ENCODE measurements at regions not wholly inside any gene's neighbourhood (a gene's known extent, or its start where the extent isn't known, plus 50 kb on each side); places are given as distances from the start of the nearest gene placed in this dataset.

- Histone ChIP-seq H3K9me1 (ENCODE audit: control insufficient read depth, insufficient read depth, low read length) (no peaks in the 10 kb centered on the region), H3K9me3 (replicated peaks; ENCODE audit: control insufficient read depth, insufficient read depth, low read depth, low read length) (no peaks in the 10 kb centered on the region), H3K79me2 (ENCODE audit: control insufficient read depth, insufficient read depth, low read length) (no peaks in the 10 kb centered on the region), H3K36me3 (ENCODE audit: control insufficient read depth, insufficient read depth, low read length) (no peaks in the 10 kb centered on the region), H3K4me2 (ENCODE audit: insufficient read depth, low read length) (no peak overlapping the region), H3K9ac (ENCODE audit: insufficient read depth in 1 of 2, low read depth in 2 of 2, low read length in 2 of 2) (no peak overlapping the region), H3K4me3 (no peak overlapping the region), H3K27me3 (ENCODE audit: control insufficient read depth in 2 of 2, insufficient read depth in 2 of 2, low read length in 2 of 2) (no peaks in the 10 kb centered on the region), H3K4me1 (replicated peaks in 1 of 2; ENCODE audit: control insufficient read depth in 2 of 2, insufficient read depth in 2 of 2, low read length in 2 of 2) (no peaks in the 10 kb centered on the region), H3K27ac (ENCODE audit: extremely low read depth, low read depth, low read length) (no peak overlapping the region), H4K20me1 (replicated peaks; ENCODE audit: control insufficient read depth, insufficient read depth, low read length) (no peaks in the 10 kb centered on the region), H2AFZ (ENCODE audit: low read depth, low read length) (no peak overlapping the region)
- TF ChIP-seq NR1H2 (CRISPR knock-in tag; IDR thresholded peaks at IDR 0.05), result no peak
- peak; percentile 64 for TF ChIP-seq NFIX (CRISPR knock-in tag; IDR thresholded peaks at IDR 0.05; ENCODE audit: low read depth)
- no peak for TF ChIP-seq CXXC5 (CRISPR knock-in tag; IDR thresholded peaks at IDR 0.05)
- no peak for TF ChIP-seq RBM22 (IDR thresholded peaks at IDR 0.05; ENCODE audit: low read depth, low read length, poor library complexity, severe bottlenecking)
- TF ChIP-seq CBX1 (IDR thresholded peaks at IDR 0.05; ENCODE audit: low read depth), result no peak
- TF ChIP-seq PRMT5 (CRISPR knock-in tag; IDR thresholded peaks at IDR 0.05), result no peak
- TF ChIP-seq ZNF592 (IDR thresholded peaks at IDR 0.05), result no peak
- TF ChIP-seq ZNF507 (tag; conservative IDR thresholded peaks at IDR 0.05), result no peak
- TF ChIP-seq ETV5 (CRISPR knock-in tag; IDR thresholded peaks at IDR 0.05; ENCODE audit: low read depth), result no peak
- TF ChIP-seq SAP30 (IDR thresholded peaks at IDR 0.05; ENCODE audit: borderline replicate concordance, insufficient read depth, low read depth, low read length, poor library complexity, severe bottlenecking), result no peak
- TF ChIP-seq NBN (IDR thresholded peaks at IDR 0.05; ENCODE audit: low read depth), result no peak
- peak; percentile 90 for TF ChIP-seq NFIC (IDR thresholded peaks at IDR 0.05)
- TF ChIP-seq SMAD3 (CRISPR knock-in tag; conservative IDR thresholded peaks at IDR 0.05), result no peak
- TF ChIP-seq, protein P1, sequence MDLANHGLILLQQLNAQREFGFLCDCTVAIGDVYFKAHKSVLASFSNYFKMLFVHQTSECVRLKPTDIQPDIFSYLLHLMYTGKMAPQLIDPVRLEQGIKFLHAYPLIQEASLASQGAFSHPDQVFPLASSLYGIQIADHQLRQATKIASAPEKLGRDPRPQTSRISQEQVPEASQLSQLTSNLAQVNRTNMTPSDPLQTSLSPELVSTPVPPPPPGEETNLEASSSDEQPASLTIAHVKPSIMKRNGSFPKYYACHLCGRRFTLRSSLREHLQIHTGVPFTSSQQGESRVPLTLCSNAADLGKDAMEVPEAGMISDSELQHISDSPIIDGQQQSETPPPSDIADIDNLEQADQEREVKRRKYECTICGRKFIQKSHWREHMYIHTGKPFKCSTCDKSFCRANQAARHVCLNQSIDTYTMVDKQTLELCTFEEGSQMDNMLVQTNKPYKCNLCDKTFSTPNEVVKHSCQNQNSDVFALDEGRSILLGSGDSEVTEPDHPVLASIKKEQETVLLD (IDR thresholded peaks at IDR 0.05), result no peak
- no peak for DNase-seq (ENCODE audit: extremely low read depth in 1 of 4, low spot score in 3 of 4)
- intact Hi-C loops (cut with micrococcal nuclease) (no loop called here), in situ Hi-C loops (cut with MboI) (no loop called here)
- ChIA-PET POLR2A (no interaction called here), CTCF (ENCODE audit: low intra/inter-chr PET ratio) (no interaction called here)
- BruUV-seq (replicated peaks), result no TSS peak
- 10% methylated on average over 1 of the region's 1 CpG for WGBS (ENCODE audit: insufficient coverage, low coverage, missing lambda C conversion rate)
- FAIRE-seq, result no peak
- ATAC-seq, result no peak
Measured at GRCh38 chr11:105344938-105345337, 205.4 kb upstream of the CARD18 start.
